ENCODE measurements at regions not wholly inside any gene's neighbourhood (a gene's known extent, or its start where the extent isn't known, plus 50 kb on each side); places are given as distances from the start of the nearest gene placed in this dataset.

DNA sequence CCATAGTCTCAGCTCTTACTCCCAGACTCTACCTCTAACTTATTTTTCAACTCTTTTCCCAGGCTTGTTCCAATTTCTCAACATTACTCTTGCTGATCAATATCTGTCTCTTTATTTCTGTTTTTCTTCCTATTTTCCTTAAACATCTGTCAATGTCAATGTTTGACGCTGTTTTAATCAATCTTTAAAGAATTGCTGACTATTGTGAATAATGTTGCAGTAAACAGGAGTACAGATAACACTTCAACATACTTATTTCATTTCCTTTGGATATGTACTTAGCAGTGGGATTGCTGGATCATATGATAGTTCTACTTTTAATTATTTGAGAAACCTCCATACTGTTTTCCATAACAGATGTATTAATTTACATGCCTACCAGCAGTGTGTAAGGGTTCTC, 229.0 kb downstream of the TRIM36 start:
- no peaks in the 10 kb centered on the region for H3K36me3 ChIP-seq (ENCODE audit: control insufficient read depth in 3 of 3, insufficient read depth in 2 of 3, low read depth in 1 of 3, low read length in 3 of 3)
- 60 to 68% (median 66%) methylated on average over 1 of the region's 1 CpG for WGBS, 3 donors
- no peak for DNase-seq
- H3K4me3 ChIP-seq (ENCODE audit: low read depth in 1 of 3, low read length in 3 of 3), result no peak overlapping the region
- no peaks in the 10 kb centered on the region for H3K4me1 ChIP-seq (ENCODE audit: control insufficient read depth in 3 of 3, insufficient read depth in 2 of 3, low read depth in 1 of 3, low read length in 2 of 3)
- no peak for FAIRE-seq
- H3K27ac ChIP-seq (ENCODE audit: low read depth in 1 of 3, low read length in 2 of 3), result no peak overlapping the region
- peaks cover 0 to 8% of the 10 kb centered on the region in 2 donors for H3K9me3 ChIP-seq (ENCODE audit: control insufficient read depth in 2 of 2, insufficient read depth in 1 of 2, low read depth in 1 of 2, low read length in 1 of 2)
- H3K27me3 ChIP-seq (ENCODE audit: control insufficient read depth in 3 of 3, insufficient read depth in 3 of 3, low read length in 3 of 3), result no peaks in the 10 kb centered on the region

- Histone ChIP-seq H3K9me3 (ENCODE audit: control insufficient read depth in 2 of 2, insufficient read depth in 1 of 2, low read depth in 1 of 2, low read length in 1 of 2) (peaks cover 0 to 11% of the 10 kb centered on the region in 2 donors), H3K27me3 (ENCODE audit: control insufficient read depth in 3 of 3, insufficient read depth in 3 of 3, low read length in 3 of 3) (no peaks in the 10 kb centered on the region), H3K27ac (ENCODE audit: low read depth in 1 of 3, low read length in 2 of 3) (no peak overlapping the region), H3K4me1 (ENCODE audit: control insufficient read depth in 3 of 3, insufficient read depth in 2 of 3, low read depth in 1 of 3, low read length in 2 of 3) (no peaks in the 10 kb centered on the region), H3K36me3 (ENCODE audit: control insufficient read depth in 3 of 3, insufficient read depth in 2 of 3, low read depth in 1 of 3, low read length in 3 of 3) (no peaks in the 10 kb centered on the region), H3K4me3 (ENCODE audit: low read depth in 1 of 3, low read length in 3 of 3) (no peak overlapping the region)
- FAIRE-seq, result no peak
- DNase-seq, result no peak
Measured at GRCh38 chr5:114935490-114935889, 234.2 kb downstream of the TRIM36 start.

GRCh38 chr5:114928644-114929462, 240.9 kb downstream of the TRIM36 start:
- Histone ChIP-seq H3K27ac (ENCODE audit: low read depth in 1 of 3, low read length in 2 of 3) (no peak overlapping the region), H3K36me3 (ENCODE audit: control insufficient read depth in 3 of 3, insufficient read depth in 2 of 3, low read depth in 1 of 3, low read length in 3 of 3) (no peaks in the 10 kb centered on the region), H3K27me3 (ENCODE audit: control insufficient read depth in 3 of 3, insufficient read depth in 3 of 3, low read length in 3 of 3) (no peaks in the 10 kb centered on the region), H3K4me1 (ENCODE audit: control insufficient read depth in 3 of 3, insufficient read depth in 2 of 3, low read depth in 1 of 3, low read length in 2 of 3) (no peaks in the 10 kb centered on the region), H3K4me3 (ENCODE audit: low read depth in 1 of 3, low read length in 3 of 3) (no peak overlapping the region), H3K9me3 (ENCODE audit: control insufficient read depth in 2 of 2, insufficient read depth in 1 of 2, low read depth in 1 of 2, low read length in 1 of 2) (peaks cover 0 to 16% of the 10 kb centered on the region in 2 donors)
- FAIRE-seq (no peak), DNase-seq (no peak)
- 83 to 88% (median 88%) methylated on average over 23 to 32 of the region's 32 CpGs for WGBS, 3 donors

GRCh38 chr5:114924769-114925168, 244.9 kb downstream of the TRIM36 start:
- Histone ChIP-seq H3K4me3 (ENCODE audit: low read depth in 1 of 3, low read length in 3 of 3) (no peak overlapping the region), H3K36me3 (ENCODE audit: control insufficient read depth in 3 of 3, insufficient read depth in 2 of 3, low read depth in 1 of 3, low read length in 3 of 3) (no peaks in the 10 kb centered on the region), H3K9me3 (ENCODE audit: control insufficient read depth in 2 of 2, insufficient read depth in 1 of 2, low read depth in 1 of 2, low read length in 1 of 2) (peaks cover 0 to 9% of the 10 kb centered on the region in 2 donors), H3K27me3 (ENCODE audit: control insufficient read depth in 3 of 3, insufficient read depth in 3 of 3, low read length in 3 of 3) (no peaks in the 10 kb centered on the region), H3K4me1 (ENCODE audit: control insufficient read depth in 3 of 3, insufficient read depth in 2 of 3, low read depth in 1 of 3, low read length in 2 of 3) (no peaks in the 10 kb centered on the region), H3K27ac (ENCODE audit: low read depth in 1 of 3, low read length in 2 of 3) (no peak overlapping the region)
- DNase-seq (no peak), FAIRE-seq (no peak)
- WGBS, 3 donors, result 96 to 98% (median 96%) methylated on average over 4 of the region's 4 CpGs

DNA sequence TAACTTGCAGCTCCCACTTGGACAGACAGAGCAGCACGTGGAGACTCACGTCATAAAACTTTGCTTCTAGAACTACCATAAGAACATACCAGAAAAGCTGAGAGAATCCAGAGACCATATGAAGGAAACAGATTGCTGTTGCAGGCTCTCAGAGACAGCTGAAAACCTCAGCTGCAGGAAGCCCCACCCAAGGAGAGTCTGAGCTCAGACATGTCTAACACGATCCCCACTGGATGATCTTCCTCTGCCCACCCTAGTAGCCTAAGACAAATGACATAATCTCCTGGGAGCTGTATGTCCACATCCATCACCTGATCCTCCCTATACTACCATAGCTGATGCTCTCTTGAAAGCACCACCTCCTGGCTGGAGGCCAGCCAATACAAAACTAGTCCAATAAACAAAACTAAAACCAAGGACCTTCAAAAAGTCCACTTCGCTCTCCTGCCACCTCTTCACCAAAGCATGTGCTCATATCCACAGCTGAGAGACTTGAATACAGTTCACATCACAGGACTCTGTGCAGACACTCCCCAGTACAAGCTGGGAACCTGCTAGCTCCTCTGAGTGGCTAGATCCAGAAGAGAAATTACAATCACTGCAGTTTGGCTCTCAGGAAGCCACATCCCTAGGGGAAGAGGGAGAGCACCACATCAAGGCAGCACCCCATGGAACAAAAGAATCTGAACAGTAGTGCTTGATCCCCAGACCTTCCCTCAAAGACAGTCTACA, 257.4 kb downstream of the TRIM36 start:
- H3K27ac ChIP-seq (ENCODE audit: low read depth in 1 of 3, low read length in 2 of 3), result no peak overlapping the region
- H3K27me3 ChIP-seq (ENCODE audit: control insufficient read depth in 3 of 3, insufficient read depth in 3 of 3, low read length in 3 of 3), result no peaks in the 10 kb centered on the region
- no peaks in the 10 kb centered on the region for H3K4me1 ChIP-seq (ENCODE audit: control insufficient read depth in 3 of 3, insufficient read depth in 2 of 3, low read depth in 1 of 3, low read length in 2 of 3)
- H3K36me3 ChIP-seq (ENCODE audit: control insufficient read depth in 3 of 3, insufficient read depth in 2 of 3, low read depth in 1 of 3, low read length in 3 of 3), result no peaks in the 10 kb centered on the region
- H3K4me3 ChIP-seq (ENCODE audit: low read depth in 1 of 3, low read length in 3 of 3), result no peak overlapping the region
- WGBS, 3 donors, result 72 to 81% (median 76%) methylated on average over 4 of the region's 4 CpGs
- FAIRE-seq (no peak), DNase-seq (no peak)
- H3K9me3 ChIP-seq (ENCODE audit: control insufficient read depth in 2 of 2, insufficient read depth in 1 of 2, low read depth in 1 of 2, low read length in 1 of 2), result peaks cover 0 to 10% of the 10 kb centered on the region in 2 donors

- Histone ChIP-seq H3K27ac (ENCODE audit: low read depth in 1 of 3, low read length in 2 of 3) (no peak overlapping the region), H3K27me3 (ENCODE audit: control insufficient read depth in 3 of 3, insufficient read depth in 3 of 3, low read length in 3 of 3) (no peaks in the 10 kb centered on the region), H3K9me3 (ENCODE audit: control insufficient read depth in 2 of 2, insufficient read depth in 1 of 2, low read depth in 1 of 2, low read length in 1 of 2) (peaks cover 0 to 18% of the 10 kb centered on the region in 2 donors), H3K4me1 (ENCODE audit: control insufficient read depth in 3 of 3, insufficient read depth in 2 of 3, low read depth in 1 of 3, low read length in 2 of 3) (no peaks in the 10 kb centered on the region), H3K4me3 (ENCODE audit: low read depth in 1 of 3, low read length in 3 of 3) (no peak overlapping the region), H3K36me3 (ENCODE audit: control insufficient read depth in 3 of 3, insufficient read depth in 2 of 3, low read depth in 1 of 3, low read length in 3 of 3) (no peaks in the 10 kb centered on the region)
- no peak for FAIRE-seq
- DNase-seq, result no peak
Measured at GRCh38 chr5:114910727-114911126, 259.0 kb downstream of the TRIM36 start.

DNA sequence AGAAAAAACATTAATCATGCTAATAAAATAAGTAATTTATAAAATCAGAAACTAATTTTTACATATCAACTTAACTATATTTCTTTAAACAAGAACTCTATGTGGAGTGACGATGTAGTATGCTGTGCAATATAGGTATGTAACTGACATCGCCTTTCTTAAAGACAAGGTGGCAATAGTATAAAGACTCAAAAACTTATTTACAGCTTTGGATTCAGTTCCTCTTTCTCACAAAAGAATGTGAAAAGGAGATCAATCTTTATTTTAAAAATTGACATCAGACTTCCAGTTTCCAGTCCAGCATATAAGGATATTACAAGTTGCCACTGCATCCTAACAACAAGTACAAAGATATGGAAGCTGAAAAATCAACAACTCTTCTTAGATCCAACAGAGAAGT, 260.3 kb downstream of the TRIM36 start:
- Histone ChIP-seq H3K36me3 (ENCODE audit: control insufficient read depth in 3 of 3, insufficient read depth in 2 of 3, low read depth in 1 of 3, low read length in 3 of 3) (no peaks in the 10 kb centered on the region), H3K4me3 (ENCODE audit: low read depth in 1 of 3, low read length in 3 of 3) (no peak overlapping the region), H3K27me3 (ENCODE audit: control insufficient read depth in 3 of 3, insufficient read depth in 3 of 3, low read length in 3 of 3) (no peaks in the 10 kb centered on the region), H3K4me1 (ENCODE audit: control insufficient read depth in 3 of 3, insufficient read depth in 2 of 3, low read depth in 1 of 3, low read length in 2 of 3) (no peaks in the 10 kb centered on the region), H3K27ac (ENCODE audit: low read depth in 1 of 3, low read length in 2 of 3) (no peak overlapping the region), H3K9me3 (ENCODE audit: control insufficient read depth in 2 of 2, insufficient read depth in 1 of 2, low read depth in 1 of 2, low read length in 1 of 2) (peaks cover 0 to 27% of the 10 kb centered on the region in 2 donors)
- 94 to 96% (median 96%) methylated on average over 2 of the region's 2 CpGs for WGBS, 3 donors
- DNase-seq (no peak), FAIRE-seq (no peak)

GRCh38 chr5:114903767-114904166, 265.9 kb downstream of the TRIM36 start:
- Histone ChIP-seq H3K9me3 (ENCODE audit: control insufficient read depth in 2 of 2, insufficient read depth in 1 of 2, low read depth in 1 of 2, low read length in 1 of 2) (peaks cover 0 to 33% of the 10 kb centered on the region in 2 donors), H3K27ac (ENCODE audit: low read depth in 1 of 3, low read length in 2 of 3) (no peak overlapping the region), H3K36me3 (ENCODE audit: control insufficient read depth in 3 of 3, insufficient read depth in 2 of 3, low read depth in 1 of 3, low read length in 3 of 3) (no peaks in the 10 kb centered on the region), H3K27me3 (ENCODE audit: control insufficient read depth in 3 of 3, insufficient read depth in 3 of 3, low read length in 3 of 3) (no peaks in the 10 kb centered on the region), H3K4me3 (ENCODE audit: low read depth in 1 of 3, low read length in 3 of 3) (no peak overlapping the region), H3K4me1 (ENCODE audit: control insufficient read depth in 3 of 3, insufficient read depth in 2 of 3, low read depth in 1 of 3, low read length in 2 of 3) (no peaks in the 10 kb centered on the region)
- 85 to 88% (median 87%) methylated on average over 2 of the region's 2 CpGs for WGBS, 3 donors
- no peak for DNase-seq
- no peak for FAIRE-seq

All from small intestine (tissue), 7 donors.